ENCODE measurements at regions not wholly inside any gene's neighbourhood (a gene's known extent, or its start where the extent isn't known, plus 50 kb on each side); places are given as distances from the start of the nearest gene placed in this dataset.

DNA sequence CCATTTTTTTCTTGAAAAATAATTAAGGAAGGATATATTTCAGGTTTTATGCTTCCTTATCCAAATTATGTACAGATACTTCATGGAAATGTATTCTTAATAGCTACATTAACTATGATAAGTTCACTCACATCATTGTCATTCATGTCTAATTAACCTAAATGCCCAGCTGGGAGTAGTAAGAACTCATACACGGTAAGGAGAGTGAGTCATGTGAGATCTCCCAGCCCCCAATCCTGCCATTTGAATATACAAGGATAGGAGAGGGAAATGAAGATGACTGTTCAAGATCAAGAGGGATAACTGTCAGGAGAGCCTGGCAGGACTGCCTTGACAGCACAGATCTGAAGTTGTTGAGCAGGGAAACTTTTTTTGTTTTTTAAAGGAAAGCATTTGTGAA lies 343.4 kb upstream of the USP15 start:
- intact Hi-C loops (cut with DNase I) = no loop called here

DNA sequence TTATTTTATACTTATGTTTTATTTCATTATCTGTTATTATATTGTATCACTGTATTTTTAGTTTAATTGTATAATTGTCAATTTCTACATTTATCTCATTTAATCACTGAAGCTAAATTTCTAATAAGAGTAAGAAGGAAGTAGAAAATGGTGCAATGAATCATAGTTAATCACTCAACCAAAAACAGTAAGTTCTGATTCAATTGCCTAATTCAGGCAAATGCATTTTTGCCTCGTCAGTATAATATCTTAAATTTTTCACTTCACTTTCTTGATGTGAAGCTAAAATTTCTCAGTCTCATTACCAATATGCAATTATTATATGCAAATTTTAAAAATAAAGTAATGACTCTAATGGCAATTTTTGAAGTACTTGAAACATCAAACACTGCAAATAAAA lies 340.5 kb upstream of the USP15 start:
- Histone ChIP-seq H3K36me3 (no peaks in the 10 kb centered on the region), H3K9me3 (no peaks in the 10 kb centered on the region), H3K27me3 (no peaks in the 10 kb centered on the region), H3K4me1 (no peaks in the 10 kb centered on the region), H3K27ac (no peak overlapping the region), H3K4me3 (no peak overlapping the region)
- no peak for TF ChIP-seq CTCF (IDR thresholded peaks at IDR 0.05)
- intact Hi-C loops (cut with DNase I) = no loop called here
- DNase-seq (ENCODE audit: low spot score in 2 of 2) = no peak

More for the DNA sequence above, 343.4 kb upstream of the USP15 start:
- Histone ChIP-seq H3K27ac (no peak overlapping the region), H3K4me1 (no peaks in the 10 kb centered on the region), H3K27me3 (no peaks in the 10 kb centered on the region), H3K9me3 (no peaks in the 10 kb centered on the region), H3K4me3 (no peak overlapping the region), H3K36me3 (no peaks in the 10 kb centered on the region)
- TF ChIP-seq CTCF (IDR thresholded peaks at IDR 0.05) = no peak
- DNase-seq (ENCODE audit: low spot score in 2 of 2) = no peak

GRCh38 chr12:61920230-61920629 lies 340.0 kb upstream of the USP15 start:
- H3K4me3 ChIP-seq = no peak overlapping the region
- no peak for TF ChIP-seq CTCF (IDR thresholded peaks at IDR 0.05)
- peaks cover 0 to 4% of the 10 kb centered on the region in 2 donors for H3K9me3 ChIP-seq
- no peak overlapping the region for H3K27ac ChIP-seq
- no peaks in the 10 kb centered on the region for H3K36me3 ChIP-seq
- no peaks in the 10 kb centered on the region for H3K4me1 ChIP-seq
- no peaks in the 10 kb centered on the region for H3K27me3 ChIP-seq
- no peak for DNase-seq (ENCODE audit: low spot score in 2 of 2)
- intact Hi-C loops (cut with DNase I) = no loop called here

GRCh38 chr12:61923152-61923551 lies 337.1 kb upstream of the USP15 start:
- H3K36me3 ChIP-seq = no peaks in the 10 kb centered on the region
- intact Hi-C loops (cut with DNase I) = no loop called here
- no peak overlapping the region for H3K4me3 ChIP-seq
- TF ChIP-seq CTCF (IDR thresholded peaks at IDR 0.05) = no peak
- peaks cover 0 to 12% of the 10 kb centered on the region in 2 donors for H3K9me3 ChIP-seq
- DNase-seq (ENCODE audit: low spot score in 2 of 2) = no peak
- no peaks in the 10 kb centered on the region for H3K27me3 ChIP-seq
- no peaks in the 10 kb centered on the region for H3K4me1 ChIP-seq
- no peak overlapping the region for H3K27ac ChIP-seq

DNA sequence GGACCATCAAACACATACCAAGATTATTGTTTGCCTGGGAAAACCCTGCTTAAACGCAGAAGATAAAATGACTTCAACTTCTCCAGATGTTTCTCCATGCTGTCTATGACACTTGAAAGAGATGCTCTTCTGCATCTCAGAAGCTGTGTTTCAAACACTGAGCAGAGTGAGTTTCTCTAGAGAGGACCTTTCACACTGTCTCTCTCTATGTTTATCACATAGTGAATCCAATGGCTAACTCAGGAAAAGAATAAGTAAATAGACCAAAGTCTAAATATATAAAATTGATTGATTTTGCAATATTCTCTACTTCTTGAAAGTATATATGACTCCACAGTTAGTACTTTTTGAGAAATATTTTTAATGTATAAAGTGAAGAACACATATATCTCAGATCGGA lies 325.6 kb upstream of the USP15 start:
- H3K27me3 ChIP-seq = no peaks in the 10 kb centered on the region
- H3K36me3 ChIP-seq = no peaks in the 10 kb centered on the region
- H3K9me3 ChIP-seq = peaks cover 0 to 5% of the 10 kb centered on the region in 2 donors
- no peak overlapping the region for H3K4me3 ChIP-seq
- DNase-seq (ENCODE audit: low spot score in 2 of 2) = no peak
- TF ChIP-seq CTCF (IDR thresholded peaks at IDR 0.05) = no peak
- intact Hi-C loops (cut with DNase I) = no loop called here
- H3K4me1 ChIP-seq = no peaks in the 10 kb centered on the region
- H3K27ac ChIP-seq = no peak overlapping the region

GRCh38 chr12:61939977-61940376 lies 320.2 kb upstream of the USP15 start:
- H3K27me3 ChIP-seq = no peaks in the 10 kb centered on the region
- no peak for TF ChIP-seq CTCF (IDR thresholded peaks at IDR 0.05)
- H3K27ac ChIP-seq = no peak overlapping the region
- H3K4me3 ChIP-seq = no peak overlapping the region
- intact Hi-C loops (cut with DNase I) = no loop called here
- peaks cover 0 to 5% of the 10 kb centered on the region in 2 donors for H3K9me3 ChIP-seq
- H3K36me3 ChIP-seq = no peaks in the 10 kb centered on the region
- DNase-seq (ENCODE audit: low spot score in 2 of 2) = no peak
- H3K4me1 ChIP-seq = no peaks in the 10 kb centered on the region

Measured in ascending aorta (tissue), 2 donors.